ENCODE measurements at regions not wholly inside any gene's neighbourhood (a gene's known extent, or its start where the extent isn't known, plus 50 kb on each side); places are given as distances from the start of the nearest gene placed in this dataset.
A peak's percentile ranks its signal among the peaks of the same experiment; 100 is the strongest.

DNA sequence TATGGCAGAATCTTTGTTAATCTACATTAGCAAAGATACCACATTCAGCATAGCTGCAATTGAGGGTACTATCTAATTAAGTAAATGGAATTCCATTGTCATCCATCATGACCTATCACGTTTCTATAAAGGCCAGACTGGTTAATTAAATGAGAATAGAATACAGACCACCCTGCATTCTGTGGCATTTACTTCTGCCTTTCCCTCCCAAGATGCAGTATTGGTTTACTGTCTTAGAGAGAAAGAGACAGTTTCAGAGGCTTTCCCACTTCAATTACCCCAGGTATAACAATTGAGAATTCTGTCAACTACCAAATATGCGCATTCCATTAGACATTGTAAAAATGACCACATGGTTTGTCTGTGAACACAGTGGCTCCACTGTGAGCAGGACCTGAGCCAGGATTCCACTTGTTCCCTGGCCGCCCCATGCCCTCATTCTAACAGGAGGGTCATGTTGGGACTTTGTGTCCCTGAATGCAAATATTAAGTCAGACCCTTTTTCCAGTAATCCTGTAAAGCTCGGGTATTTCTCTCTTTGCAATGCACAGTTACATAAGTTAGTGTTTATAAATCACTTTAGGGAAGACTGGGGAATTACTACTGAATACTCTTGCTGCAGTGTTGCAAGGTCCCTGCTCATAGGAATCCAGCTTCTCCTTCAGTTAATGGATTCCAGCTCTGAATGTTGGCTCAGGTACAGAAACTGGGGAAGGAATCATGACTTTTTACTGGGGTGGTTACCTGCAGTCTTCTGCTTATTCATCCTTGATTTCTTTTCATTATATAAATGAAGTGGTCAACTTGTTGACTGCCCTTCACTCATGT, 261.0 kb downstream of the PDGFC start:
- no peak for DNase-seq

GRCh38 chr4:156705311-156705710, 266.3 kb downstream of the PDGFC start:
- no peak for DNase-seq

GRCh38 chr4:156695163-156695562, 276.4 kb downstream of the PDGFC start:
- DNase-seq: no peak

GRCh38 chr4:156694413-156694812, 277.2 kb downstream of the PDGFC start:
- no peak for DNase-seq

GRCh38 chr4:156693557-156693956, 278.0 kb downstream of the PDGFC start:
- DNase-seq: no peak

- DNase-seq: no peak
Measured at GRCh38 chr4:156692016-156692415, 279.6 kb downstream of the PDGFC start.

GRCh38 chr4:156690572-156690971, 281.0 kb downstream of the PDGFC start:
- no peak for DNase-seq

- DNase-seq: no peak
Measured at GRCh38 chr4:156686120-156686519, 285.5 kb downstream of the PDGFC start.

GRCh38 chr4:156685308-156685707, 286.3 kb downstream of the PDGFC start:
- DNase-seq: no peak

GRCh38 chr4:156677656-156678055, 293.9 kb downstream of the PDGFC start:
- DNase-seq: no peak

- peak; percentile 72 for DNase-seq
Measured at GRCh38 chr4:156677131-156677531, 294.5 kb downstream of the PDGFC start.

- DNase-seq: no peak
Measured at GRCh38 chr4:156676116-156676851, 295.3 kb downstream of the PDGFC start.

DNA sequence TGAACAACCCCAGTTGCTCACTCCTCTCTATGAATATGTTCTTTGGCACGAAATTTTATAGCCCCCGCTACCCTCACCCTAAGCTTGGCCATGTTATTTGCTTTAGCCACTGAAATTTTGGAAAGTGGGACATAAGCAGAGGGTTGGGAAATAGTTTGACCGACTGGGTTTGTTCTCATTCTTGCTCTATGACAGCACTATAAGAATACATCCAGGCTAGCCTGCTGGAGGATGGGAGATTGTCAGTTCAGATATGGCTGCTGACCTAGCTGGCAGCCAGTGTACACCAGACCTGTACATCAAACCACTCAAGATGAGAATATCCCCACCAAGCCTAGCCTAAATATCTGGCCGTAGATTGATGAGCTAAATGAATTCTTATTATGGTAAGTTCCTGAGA, 298.1 kb downstream of the PDGFC start:
- no peak for DNase-seq

DNA sequence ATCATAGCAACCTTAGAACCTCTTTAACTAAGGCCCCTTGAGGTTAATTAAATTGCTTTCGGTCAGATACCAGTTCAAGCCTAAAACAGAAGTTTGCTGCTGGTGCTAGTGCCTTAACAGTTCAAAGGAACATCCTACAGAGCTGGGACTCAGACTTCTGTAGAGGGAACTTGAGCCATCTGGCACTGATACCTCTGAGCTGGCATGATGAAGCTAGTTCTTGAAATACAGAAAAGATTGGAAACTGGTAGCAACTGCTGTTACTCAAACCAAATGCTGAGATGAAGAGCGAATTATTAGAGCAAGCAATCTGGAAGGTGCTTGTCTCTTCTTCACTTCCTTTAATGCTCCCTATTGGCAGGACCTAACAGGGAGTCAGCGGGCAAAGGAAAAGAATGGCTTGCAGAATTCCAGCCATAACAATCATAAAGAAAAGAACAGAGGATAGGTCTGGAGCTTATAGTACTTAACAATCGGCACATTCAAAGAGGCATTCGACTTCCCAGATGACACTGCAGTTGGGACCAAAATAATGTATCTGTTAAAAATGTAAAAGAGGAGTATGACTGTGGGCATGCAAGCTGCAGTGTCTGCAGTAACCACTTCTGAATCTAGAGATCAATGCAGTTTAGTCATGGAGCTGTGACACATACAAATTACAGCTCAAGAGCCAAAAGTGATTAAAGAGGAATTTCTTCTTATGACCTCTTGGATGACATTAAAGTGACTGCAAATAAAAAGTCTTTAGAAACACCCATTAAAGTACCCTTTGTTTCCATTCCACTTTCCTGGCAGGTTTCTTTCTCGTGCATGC, 298.9 kb downstream of the PDGFC start:
- peak; percentile 24 for DNase-seq

DNA sequence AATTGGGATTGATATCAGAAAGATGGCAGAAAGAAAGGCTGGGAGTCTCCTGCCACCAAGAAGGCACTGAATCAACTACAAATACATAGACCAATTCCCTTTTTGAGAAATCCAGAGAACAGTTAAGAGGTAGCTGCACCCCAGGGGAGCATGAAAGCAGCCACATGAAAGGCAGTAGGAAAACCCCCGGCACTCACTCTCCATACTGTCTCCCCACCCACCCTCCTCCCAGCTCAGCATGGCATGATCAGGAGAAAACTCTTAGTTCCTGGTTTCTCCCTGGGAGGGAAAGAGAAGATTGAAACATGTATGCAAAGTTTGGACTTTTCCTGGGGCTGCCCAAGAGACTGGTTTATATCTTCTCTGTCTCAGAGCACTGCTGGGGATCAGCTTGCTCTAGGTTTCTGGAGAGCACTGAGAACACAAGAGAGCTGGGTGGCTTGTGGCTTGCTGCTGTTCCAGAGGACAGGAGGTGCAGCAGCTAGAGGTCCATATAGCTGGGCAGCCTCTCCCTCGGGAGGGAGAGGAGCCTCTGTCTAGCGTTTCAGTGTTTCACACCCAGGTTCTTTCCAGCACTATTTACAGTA, 305.7 kb downstream of the PDGFC start:
- DNase-seq: no peak

GRCh38 chr4:156663663-156664062, 307.9 kb downstream of the PDGFC start:
- DNase-seq: no peak

DNA sequence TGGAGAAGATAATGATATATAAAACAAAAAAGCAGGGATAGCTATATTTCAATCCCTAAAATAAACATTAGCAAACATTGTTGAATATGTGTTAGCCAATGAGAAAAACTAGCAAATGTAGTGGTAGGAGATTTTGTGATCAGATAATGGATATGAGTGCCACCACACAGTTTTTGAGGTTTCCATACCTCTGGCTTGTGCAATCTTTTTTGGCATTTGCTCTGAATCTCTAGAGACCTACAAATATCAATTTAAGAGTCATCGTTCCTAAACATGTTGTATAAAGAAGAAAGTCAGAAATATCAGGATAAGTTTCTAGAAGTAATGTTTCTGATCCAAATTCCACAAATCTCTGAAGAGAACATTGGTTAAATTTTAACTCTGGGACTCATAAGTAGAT, 308.7 kb downstream of the PDGFC start:
- DNase-seq: no peak

DNA sequence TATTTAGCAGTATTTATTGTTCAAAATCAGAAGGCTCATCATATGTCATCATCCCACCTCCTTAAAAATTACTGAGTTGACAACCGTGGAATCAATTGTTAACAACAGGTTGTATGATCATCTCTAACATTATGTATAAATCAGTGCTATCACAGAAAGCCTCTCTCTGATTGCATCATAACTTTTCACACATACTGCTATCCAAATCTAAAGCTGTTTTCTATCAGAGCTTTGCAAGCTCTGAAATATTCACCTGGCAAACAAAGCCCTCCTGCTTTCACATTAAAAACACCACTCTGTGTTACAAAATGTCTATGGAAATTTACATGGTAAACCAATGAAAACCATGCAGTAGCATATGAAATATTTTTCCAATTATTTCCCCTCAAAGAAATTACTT, 310.0 kb downstream of the PDGFC start:
- no peak for DNase-seq

GRCh38 chr4:156660465-156660864, 311.1 kb downstream of the PDGFC start:
- DNase-seq: no peak

DNA sequence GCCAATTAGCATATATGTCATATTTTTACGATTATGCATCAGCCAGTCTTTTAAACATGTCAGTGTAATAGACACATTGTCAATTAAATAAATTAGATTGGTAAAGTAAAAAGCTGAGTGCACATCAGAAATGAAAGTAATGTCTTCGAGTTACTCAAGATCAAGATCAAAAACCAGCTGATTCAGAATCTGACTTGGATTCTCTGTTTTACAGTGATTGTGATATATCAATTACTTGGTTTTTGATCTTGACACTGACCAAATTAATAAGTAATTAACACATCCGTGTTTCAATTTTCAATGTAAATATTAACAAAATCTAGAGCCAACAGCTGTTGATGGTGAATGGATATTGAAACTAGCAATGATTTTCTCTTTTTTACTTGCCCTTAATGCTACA, 311.6 kb downstream of the PDGFC start:
- no peak for DNase-seq

DNA sequence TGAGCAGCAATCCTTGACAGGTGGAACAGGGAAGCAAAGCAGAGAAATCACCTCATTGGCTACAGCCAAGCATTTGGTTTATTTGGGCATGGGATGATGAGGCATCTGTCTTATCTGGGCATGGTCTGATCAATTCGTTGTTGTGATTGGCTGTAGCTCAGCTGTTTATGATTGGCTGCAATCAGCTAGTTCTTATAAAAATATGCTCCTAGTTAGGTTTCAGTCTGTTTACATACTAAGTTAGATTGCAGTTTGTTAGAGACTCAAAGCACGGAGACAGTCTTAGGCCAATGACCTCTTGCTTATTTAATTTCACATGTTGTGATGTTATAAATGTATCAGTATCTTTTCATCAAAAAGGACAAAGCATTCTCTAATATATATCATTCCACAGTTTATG, 312.0 kb downstream of the PDGFC start:
- DNase-seq: no peak

- DNase-seq: no peak
Measured at GRCh38 chr4:156656896-156657295, 314.7 kb downstream of the PDGFC start.

DNA sequence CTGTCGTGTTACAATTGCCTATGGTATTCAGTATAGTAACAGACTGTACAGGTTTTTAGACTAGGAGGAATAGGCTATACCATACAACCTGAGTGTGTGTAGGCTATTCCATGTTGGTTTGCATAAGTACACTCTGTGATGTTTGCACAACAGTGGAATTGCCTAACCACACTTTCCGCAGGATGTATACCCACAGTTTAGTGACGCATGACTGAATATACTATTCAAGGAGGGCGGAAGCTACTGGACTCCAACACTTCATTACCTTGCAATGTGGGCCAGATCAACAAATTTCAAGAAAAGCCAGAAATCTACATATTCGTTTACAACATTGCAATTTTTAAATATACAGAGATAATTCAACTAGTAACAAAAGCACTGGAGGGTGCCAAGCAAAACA, 317.2 kb downstream of the PDGFC start:
- DNase-seq: no peak

Measured in OCI-M1 (cell line).